Suppressor macrophage treated with lipopolysaccharide for 4 hours (primary cell): ENCODE measurements at regions not wholly inside any gene's neighbourhood (a gene's known extent, or its start where the extent isn't known, plus 50 kb on each side); places are given as distances from the start of the nearest gene placed in this dataset.

Source experiments
- DNase-seq: peaks from one replicate; pipeline ENCODE4 v3.0.0-alpha.2; 2020

DNA sequence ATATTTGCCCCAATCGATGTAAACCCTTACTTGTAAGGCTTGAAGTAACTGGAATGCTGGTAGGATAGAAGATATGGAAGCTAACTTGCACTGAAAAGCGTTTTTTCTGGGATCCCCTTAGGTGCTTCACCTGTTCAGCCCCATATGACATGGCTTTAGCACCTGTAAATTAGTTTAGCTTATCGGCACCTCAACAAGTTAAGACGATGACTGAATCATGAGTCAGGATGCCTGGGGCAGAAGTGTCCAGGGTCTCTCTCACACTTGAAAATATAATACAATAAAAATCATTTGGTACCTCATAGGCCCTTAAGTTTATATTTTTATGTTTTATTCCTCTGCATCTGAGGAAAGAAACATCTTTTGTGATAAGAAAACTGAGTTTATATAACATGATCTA is 409.2 kb upstream of the LRRC4C start:
- DNase-seq: no peak

DNA sequence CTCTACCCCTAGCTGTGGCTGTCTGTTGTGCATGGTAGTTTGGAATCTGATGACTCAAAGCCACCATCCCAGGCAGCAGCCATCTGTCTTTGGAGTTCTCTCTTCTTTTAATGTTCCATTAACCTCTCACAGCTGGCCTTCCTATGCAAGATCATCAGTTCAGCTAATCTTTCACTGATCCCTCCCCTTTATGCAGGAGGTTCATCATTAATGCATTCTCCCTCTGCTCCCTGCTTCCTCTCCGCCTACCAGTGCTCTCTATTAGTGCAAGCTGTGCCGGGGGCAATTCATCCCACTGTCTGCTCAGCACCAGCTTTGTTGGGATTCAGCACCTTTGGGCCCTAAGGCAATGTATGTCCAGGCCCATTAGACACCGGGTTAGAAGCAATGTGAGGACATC is 413.0 kb upstream of the LRRC4C start:
- no peak for DNase-seq

DNA sequence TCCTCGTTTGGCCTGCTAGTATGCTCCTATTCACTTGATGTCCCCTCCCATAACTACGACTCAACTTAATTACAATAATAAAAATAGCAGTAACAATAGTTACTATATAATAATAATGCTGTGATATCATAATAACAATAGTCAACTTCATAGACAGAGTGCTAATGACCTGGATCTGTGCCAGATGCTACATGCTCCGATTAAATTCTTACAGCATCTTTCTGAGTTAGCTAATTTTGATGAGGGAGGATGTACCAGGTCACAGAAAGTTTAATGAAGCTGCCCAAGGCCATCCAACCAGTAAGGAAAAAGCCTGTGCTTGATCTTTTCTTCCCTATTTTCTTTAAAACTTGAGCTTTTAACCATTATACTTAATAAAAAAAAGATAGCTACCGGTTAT is 413.4 kb upstream of the LRRC4C start:
- DNase-seq: no peak

DNA sequence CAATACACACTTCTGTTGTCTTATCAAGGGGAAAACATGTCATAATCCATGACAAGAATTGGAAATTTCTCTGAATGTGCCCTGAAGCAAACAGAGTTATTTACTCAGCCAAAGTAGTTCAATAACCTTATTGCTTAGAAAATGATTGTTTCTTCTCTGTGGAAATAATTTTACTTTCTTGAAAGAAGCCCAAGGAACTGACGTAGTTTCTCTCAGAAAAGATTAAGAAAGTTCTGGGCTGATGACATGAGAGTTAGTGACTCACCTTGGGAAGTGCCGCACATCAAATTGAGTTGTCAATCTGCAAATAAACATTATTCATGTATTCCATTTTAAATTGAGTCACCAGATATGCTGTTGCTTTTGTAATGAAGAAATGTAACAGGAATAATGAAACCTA is 418.6 kb upstream of the LRRC4C start:
- DNase-seq: no peak

DNA sequence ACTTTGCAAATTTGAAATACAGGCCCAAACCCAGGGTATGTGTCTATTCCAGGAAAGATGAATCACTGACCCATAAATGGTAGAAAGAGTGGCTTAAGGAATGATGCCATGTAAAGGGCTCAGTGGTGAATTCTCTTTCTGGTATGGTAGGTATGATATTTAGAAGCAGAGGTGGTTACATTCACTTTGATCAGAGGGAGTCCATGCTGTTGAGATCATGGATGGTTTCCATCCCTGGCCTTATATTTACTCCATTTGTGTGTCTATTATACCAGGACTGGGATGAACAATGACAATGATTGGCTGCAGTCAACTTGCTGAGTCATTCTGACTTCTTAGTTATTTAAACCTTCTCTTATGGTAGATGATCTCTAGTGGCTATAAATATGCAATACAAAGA is 419.8 kb upstream of the LRRC4C start:
- no peak for DNase-seq

DNA sequence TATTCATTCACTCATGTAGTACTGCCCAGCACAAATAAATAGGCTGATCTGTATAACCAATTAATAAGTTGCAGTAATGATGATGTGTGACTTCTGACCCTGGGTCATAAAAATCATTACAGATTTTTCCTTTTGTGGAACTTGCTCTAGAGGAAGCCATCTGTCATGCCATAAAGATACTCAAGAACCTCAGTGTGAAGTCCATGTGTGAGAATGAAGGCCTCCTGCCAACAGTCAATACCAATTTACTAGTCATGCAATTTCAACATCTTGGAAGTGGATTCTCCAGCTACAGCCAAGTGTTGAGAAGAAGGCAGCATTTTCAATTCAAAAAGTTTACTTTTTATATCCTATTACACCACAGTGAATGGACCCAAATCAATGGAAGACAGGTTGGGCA is 435.6 kb upstream of the LRRC4C start:
- no peak for DNase-seq

DNA sequence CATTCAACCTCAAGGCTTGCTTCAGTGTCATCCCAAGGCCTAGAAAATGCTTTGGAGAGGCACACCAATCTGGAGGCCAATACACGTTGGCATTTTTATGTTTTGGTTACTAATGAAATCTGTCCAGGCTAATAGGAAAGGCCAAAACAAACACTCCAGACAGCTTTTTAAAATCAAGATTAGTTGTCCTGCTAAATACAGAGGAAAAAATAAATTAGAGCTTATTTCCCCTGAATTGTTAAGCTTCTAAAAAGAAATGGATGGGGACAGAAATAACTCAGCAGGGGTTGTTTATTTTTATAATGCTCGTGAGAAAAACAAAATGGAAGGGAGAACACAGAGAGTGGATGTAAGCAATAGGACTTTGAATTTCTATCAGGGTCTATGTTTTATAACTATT is 438.5 kb upstream of the LRRC4C start:
- DNase-seq: no peak

DNA sequence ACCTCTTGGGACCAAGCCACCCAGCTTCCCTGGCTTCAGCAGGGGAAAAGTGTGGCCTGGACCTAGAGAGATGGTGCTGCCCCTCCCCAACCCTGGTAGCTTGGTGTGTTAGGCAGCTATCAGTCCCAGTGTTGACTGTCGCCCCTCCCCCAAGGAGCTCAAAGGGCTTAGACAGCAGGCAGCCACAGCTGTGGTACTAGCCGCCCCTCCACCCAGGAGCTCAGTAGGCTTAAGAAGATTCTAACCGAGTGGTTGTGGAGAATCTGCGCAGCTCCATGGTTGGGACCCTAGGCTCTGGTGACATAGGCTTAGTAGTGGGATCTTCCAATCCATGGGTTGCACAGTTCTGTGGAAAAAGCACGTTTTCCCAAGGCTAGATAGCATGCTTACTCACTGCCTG is 458.4 kb upstream of the LRRC4C start:
- no peak for DNase-seq

DNA sequence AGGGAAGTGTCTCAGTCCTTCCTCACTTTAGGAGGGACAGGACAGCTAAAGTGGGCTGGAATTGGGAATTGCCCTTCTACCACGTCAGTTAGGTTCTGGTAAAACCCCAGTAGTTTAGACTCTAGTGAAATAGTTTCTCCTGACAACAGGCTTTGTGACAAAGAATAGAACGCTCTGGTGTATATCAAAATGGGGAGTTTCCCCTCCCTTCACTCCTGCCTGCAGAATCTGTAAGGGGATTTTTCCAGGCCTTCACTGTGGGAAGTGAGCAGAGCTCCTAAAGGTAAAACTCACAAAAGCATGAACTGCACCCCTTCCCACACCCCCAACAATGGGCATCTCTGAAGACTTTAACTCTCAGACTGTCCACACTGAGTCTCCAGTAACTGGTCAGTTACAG is 460.9 kb upstream of the LRRC4C start:
- no peak for DNase-seq

DNA sequence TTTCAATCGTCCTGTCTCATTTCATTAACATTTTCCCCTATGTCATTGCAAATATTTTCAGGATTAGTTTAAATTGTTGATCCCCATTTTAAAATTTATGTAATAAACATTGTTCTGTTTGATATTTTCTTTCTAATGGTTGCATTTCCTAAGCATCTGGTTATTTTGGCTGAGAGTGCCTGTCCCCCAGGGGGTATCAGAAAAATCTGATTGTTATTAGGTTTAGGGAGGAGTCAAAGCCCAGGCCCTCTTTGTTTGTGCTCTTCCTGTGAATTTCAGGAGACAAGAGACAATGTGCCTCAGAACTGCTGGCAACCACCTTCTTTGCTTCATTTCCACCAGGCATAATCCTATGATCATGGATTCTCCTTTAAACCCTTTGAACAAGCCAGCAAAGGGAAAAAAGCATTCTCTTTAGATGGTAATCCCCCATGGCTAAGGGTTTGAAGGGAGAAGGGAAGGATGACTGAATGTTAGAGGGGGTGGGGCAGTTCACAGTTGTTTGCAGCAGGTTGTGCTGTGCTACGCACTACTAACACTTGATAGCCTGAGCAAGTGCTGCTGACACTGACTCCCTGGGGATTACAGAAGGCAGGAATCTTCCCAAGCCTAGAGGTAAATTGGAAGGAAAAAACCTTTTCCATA is 462.4 kb upstream of the LRRC4C start:
- no peak for DNase-seq

DNA sequence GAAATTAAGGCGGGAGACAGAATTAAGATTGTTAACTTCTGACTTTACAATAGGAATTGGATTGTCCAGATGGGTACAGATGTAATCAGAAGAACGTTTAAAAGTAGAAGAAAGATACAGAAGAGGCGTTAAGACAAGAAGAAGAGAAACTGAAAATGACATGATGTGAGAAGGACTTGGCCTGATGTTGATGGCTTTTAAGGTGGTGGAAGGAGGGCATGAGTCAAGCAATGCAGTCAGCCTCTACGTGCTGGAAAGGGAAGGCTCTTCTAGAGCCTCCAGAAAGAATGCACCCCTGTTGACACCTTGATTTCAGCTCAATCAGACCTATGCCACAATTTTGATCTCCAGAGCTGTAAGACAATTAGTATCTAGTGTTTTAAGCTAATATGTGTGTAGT is 466.9 kb upstream of the LRRC4C start:
- no peak for DNase-seq

DNA sequence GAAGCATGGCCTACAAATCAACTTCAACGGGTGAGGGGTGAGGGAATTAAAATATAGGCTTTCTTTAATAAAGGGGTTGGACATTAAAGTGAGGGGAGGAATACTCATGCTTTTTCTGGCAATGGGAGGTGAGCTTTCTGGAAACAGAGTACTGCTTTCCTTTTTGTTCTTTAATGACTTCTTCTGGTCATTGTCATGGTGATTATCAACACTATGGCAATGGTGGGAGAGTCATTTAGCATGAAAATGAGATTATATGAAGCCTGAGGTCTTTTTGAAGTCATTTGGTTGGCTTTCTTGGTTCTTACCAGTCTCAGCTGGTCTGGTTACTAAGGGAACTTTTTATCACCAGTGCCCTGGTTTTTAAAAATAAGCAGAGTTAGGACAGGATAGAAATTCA is 475.8 kb upstream of the LRRC4C start:
- DNase-seq: no peak

DNA sequence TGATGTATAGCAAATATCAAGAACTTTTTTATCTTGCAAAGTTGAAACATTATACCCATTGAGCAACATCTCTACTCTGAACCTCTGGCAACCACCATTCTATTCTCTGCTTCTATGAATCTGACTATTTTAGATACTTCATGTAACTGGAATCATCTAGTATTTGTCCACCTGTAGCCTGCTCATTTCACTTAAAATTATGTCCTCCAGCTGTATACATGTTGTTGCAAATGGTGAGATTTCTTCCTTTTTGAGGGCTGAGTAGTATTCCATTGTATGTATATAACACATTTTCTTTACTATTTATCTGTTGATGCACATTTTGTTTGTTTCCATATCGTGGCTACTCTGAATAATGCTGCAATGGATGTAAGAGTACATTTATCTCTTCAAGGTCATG is 476.3 kb upstream of the LRRC4C start:
- no peak for DNase-seq

DNA sequence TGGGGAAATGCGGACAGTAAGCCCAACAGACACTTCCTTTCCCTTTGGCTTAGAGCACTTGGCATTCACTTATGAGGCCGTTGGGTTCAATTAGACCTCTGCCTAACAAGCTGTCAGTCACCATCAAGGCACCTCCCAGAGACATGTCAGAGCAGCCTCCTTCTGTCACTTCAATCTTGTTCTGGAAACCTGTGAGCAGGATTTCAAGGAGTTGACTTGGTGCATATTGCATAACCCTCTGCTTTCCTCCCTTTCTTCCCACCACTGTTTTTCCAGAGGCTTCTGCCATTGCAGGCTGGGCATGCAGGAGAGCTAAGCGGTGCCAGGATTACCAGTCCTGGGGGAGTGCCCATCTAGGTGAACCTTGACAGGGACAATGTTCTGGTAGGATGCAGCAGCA is 484.2 kb upstream of the LRRC4C start:
- no peak for DNase-seq

DNA sequence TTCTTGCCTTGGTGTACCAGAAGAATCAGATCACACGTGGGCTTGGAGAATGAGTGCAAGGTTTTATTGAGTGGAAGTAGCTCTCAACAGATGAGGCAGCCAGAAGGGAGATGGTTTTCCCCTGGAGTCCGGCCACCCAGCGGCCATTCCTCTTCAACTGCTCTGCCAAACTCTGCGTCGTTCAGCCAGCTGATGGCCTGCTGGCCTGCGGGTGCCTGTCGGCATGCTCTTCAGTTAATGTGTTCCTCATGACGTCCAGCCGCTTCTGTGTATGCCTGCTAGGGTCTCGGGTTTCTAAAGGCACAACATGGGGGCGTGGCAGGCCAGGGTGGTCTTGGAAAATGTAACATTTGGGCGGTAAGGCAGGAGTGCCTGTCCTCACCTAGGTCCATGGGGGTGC is 487.9 kb upstream of the LRRC4C start:
- DNase-seq: no peak

DNA sequence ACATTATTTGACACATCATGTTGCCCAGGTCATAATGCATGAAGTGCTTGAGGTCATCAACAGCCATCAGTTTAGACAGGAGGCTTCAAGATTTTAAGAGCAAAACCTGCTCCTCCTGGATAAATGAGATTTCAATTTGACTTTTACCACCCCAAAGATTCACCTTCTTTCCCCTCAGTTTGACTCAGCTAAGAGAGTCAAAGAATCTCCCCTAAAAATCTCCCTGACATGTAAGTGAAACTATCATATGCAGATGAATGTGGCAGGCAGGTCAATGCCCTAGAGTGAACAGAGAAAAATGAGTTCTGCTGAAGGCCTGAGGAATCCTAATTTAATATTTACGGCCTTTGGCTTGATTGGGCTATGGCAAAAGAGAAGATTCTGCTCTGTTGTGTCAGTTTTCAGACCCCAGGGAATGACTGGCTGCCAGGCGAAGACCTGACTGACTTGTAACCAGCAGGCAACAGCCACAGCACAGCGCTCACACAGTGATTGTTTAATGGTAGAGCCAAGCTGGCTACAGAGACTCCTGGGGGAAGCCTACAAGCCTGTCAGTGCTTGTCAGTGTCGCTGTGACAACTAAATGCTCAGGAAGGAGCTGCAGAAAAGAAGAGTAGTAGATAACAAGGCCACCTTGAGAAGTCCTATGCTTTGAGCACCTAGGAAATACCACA is 491.2 kb upstream of the LRRC4C start:
- no peak for DNase-seq

DNA sequence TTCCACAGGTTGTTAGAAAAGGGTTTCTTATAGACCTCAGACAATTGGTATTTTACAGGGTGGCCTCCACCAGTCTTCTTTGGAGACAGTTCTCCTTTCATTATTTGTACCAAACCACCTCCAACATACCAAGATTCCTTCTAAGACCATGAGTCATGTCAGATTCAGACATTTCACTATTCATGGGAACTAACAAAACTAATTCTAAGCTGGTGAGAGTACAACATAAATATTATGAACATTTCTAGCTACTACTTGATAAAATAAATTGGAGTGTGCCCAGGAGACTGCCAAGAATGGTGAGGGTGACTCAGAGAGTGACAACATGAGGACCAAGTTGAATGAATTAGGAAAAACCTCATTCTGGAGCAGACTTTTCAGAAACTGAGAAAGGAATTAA is 494.6 kb upstream of the LRRC4C start:
- no peak for DNase-seq

DNA sequence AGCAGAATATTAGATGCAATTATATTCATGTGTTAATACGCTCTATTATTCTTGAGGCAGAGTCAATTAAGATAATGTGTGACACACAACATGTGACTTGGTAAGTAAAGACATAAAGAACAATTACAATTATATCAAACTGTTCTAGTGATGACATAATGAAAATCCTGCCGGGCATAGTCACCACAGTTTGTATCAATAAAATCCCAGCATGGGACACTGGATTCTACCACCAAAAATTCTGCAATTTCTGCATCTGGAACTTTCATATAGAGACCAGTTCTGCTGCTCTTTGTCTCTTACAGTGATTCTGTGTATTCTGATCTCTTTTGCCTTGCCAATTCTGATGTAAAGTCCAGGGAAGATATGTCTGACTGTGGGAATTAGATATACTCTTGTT is 495.6 kb upstream of the LRRC4C start:
- no peak for DNase-seq

DNA sequence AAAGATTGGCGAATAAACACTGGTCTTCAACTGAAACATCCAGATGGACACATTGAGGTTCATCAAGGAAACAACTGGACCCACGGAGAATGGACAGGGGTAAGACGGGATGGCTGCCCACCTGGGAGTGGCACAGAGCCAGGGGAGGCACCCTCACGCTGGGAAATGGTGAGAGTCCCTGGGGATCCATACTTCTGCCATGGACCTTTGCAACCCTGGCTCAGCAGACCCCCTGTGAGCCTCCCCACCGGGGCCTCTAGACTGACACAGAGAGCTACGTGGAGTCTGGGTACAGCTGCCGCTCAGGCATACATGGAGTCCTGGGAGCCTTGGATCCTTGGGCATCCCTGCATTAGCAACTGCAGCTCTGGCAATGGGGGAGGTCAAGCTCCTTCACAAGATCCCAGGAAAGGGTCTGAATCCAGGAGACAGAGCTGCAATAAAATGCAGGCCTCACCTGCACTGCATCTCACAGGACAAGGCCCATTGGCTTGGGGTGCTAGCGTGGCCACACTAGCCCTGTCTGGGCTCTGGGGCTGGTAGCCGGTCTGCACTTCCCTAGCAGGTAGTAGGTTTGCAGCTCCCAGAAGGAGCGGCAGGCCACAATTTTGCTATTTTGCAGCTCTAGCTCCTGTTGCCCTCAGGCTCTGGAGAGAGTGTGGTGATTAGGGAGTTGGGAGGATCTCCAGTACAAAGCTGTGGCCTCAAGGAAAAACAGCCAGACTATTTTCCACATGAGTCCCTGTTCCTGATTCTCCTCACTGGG is 496.4 kb upstream of the LRRC4C start:
- no peak for DNase-seq

DNA sequence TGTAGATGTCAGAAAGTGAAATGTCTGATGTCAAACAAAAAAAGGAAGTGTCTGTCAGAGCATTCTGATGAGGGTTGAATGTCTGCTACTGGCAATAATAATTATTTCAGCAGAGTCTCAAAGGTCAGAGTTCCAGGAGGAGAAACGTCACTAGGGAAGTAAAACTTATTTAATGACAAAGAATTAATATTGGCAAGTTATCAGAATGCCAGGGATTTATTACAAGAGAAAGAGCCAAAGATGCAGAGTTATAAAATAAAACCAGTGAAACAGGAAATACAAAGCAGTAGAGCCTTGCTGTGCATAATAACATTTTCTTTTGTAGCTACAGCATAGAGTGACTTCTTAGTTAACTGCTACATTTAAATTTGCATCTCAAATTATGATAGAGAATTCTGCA is 504.0 kb upstream of the LRRC4C start:
- no peak for DNase-seq

DNA sequence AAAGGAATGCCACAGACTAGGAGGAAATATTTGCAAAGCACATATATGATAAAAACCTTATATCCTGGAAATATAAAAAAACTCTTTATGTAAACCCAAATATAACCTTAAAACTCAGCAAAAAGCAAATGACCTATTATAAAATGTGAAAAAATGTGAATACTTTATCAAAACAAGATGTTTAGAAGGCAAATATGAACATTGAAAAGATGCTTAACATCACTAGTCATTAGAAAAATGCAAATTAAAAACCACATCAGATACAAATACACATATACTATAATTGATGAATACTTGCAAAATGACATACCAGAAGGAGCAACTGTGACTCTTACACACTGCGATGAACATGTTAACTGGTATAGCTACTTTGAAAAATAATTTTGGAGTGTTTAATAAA is 511.2 kb upstream of the LRRC4C start:
- DNase-seq: no peak

DNA sequence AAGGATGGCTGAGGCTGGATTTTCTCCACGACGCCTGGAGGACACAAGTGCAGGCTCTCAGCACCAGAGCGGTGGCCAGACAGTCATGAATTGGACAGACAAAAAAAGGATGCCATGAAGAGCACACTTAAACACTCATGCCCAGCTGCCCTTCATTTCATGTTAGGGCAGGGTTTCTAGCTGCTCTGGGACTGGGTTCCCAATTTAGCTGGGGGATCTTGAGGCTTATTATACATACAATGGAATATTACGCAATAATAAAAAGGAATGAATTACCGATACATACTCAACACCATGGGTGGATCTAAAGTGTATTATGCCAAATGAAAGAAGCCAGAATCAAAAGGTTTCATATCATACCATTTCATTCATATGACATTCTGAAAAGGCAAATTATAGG is 512.1 kb upstream of the LRRC4C start:
- no peak for DNase-seq

DNA sequence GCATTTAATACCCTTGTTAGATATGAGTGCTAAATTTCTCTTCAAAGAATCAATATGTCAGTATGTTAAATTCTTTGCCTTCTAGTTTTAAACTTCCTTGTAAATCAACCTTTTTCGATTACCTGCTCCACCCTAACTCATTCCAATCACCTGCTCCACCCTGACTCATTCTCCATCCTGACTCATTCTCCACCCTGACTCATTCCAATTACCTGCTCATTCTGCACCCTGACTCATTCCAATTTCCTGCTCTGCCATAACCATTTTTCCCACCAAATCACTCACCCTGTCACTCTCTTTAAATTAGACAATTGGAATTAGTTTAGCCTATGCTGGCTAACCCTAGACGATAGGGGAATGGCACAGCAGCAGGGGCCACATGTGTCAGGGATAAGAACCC is 519.5 kb upstream of the LRRC4C start:
- no peak for DNase-seq

DNA sequence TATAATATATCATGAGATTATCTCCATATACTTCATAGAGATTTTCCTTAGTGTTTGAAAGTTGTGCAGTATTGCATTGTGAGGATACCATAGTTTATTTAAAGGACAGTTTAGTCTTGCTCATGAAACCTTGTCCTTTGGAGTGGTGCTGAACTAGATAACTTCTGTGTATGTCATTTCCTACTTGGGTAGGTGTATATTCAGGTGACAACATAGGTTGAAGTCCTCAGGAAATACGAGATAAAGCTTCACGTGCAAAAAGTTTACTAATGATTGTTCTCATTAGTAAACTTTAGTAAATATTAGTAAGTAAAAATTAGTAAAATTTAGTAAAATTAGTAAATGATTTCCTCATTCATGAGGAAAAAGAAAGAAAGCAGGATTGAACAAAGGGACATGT is 521.3 kb upstream of the LRRC4C start:
- no peak for DNase-seq

DNA sequence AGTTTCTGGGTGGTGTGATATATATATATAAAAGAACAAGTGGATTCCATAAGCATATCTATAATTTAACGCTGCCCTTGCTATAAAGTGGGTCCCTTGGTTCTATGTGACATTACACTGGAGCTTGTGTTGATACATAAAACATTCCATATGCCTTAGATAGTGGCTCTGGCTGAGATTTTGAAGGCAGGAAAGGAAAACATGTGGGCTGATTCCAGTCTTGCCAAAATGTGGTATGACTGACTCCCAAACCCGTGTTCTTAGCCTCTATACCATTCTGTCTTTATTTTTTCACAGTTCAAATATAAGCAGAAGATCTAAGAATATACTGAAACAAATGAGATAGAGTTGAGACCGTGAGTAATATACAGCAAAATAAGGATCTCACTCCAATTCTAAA is 522.8 kb upstream of the LRRC4C start:
- DNase-seq: no peak
